Osteoblast (primary cell): ENCODE measurements at regions not wholly inside any gene's neighbourhood (a gene's known extent, or its start where the extent isn't known, plus 50 kb on each side); places are given as distances from the start of the nearest gene placed in this dataset.
A peak's percentile ranks its signal among the peaks of the same experiment; 100 is the strongest.

Experiments used
- DNase-seq: peaks from one replicate; pipeline ENCODE4 v3.0.0; 2011; ENCODE audit warnings: low spot score, mixed read lengths; ENCODE audit not compliant: insufficient read length; ENCODE audit errors: missing footprints
- H2AFZ ChIP-seq: 2 replicates; pipeline ENCODE4 v1.6.0; 2011; ENCODE audit warnings: mild to moderate bottlenecking, low read length
- H3K27ac ChIP-seq: 2 replicates; pipeline ENCODE4 v1.5.1; 2011; ENCODE audit warnings: mild to moderate bottlenecking, low read depth, low read length, moderate library complexity
- H3K27me3 ChIP-seq: 2 replicates; pipeline ENCODE4 v1.6.0; 2012; ENCODE audit warnings: mild to moderate bottlenecking, control low read depth, inconsistent platforms, low read length, moderate library complexity; ENCODE audit not compliant: insufficient read depth
- H3K36me3 ChIP-seq: 2 replicates; pipeline ENCODE4 v1.5.1; 2011; ENCODE audit warnings: mild to moderate bottlenecking, low read length, control low read depth, moderate library complexity; ENCODE audit not compliant: insufficient read depth
- H3K4me1 ChIP-seq: 2 replicates; pipeline ENCODE4 v1.5.1; 2011; ENCODE audit warnings: mild to moderate bottlenecking, low read length, control low read depth, moderate library complexity; ENCODE audit not compliant: insufficient read depth
- H3K4me2 ChIP-seq: 2 replicates; pipeline ENCODE4 v1.6.0; 2011; ENCODE audit warnings: mild to moderate bottlenecking, low read length; ENCODE audit not compliant: insufficient read depth
- H3K4me3 ChIP-seq: fragments of 200-600 bp; sonication (generic); 3 replicates; pipeline ENCODE4 v1.5.1; 2012; ENCODE audit warnings: mild to moderate bottlenecking, low read length, inconsistent platforms; ENCODE audit not compliant: insufficient read depth
- H3K79me2 ChIP-seq: 2 replicates; pipeline ENCODE4 v1.6.0; 2012; ENCODE audit warnings: mild to moderate bottlenecking, low read length, control low read depth, inconsistent platforms; ENCODE audit not compliant: insufficient read depth
- H3K9me3 ChIP-seq: 2 replicates; pipeline ENCODE4 v1.5.1; 2011; ENCODE audit warnings: low read depth, low read length, control low read depth
- H4K20me1 ChIP-seq: 2 replicates; pipeline ENCODE4 v1.6.0; 2012; ENCODE audit warnings: mild to moderate bottlenecking, low read length, control low read depth; ENCODE audit not compliant: insufficient read depth
- TF ChIP-seq, protein P1 (sequence below): IDR thresholded peaks from 2 replicates; pipeline ENCODE4 v1.5.1; 2011; ENCODE audit warnings: mild to moderate bottlenecking, low read depth, low read length, moderate library complexity; ENCODE audit errors: extremely low read depth

GRCh38 chr17:62870552-62870971 is 62.4 kb upstream of the MARCHF10 start:
- no peaks in the 10 kb centered on the region for H3K79me2 ChIP-seq
- peak overlapping the region; percentile 21 for H3K4me2 ChIP-seq
- TF ChIP-seq, protein P1, sequence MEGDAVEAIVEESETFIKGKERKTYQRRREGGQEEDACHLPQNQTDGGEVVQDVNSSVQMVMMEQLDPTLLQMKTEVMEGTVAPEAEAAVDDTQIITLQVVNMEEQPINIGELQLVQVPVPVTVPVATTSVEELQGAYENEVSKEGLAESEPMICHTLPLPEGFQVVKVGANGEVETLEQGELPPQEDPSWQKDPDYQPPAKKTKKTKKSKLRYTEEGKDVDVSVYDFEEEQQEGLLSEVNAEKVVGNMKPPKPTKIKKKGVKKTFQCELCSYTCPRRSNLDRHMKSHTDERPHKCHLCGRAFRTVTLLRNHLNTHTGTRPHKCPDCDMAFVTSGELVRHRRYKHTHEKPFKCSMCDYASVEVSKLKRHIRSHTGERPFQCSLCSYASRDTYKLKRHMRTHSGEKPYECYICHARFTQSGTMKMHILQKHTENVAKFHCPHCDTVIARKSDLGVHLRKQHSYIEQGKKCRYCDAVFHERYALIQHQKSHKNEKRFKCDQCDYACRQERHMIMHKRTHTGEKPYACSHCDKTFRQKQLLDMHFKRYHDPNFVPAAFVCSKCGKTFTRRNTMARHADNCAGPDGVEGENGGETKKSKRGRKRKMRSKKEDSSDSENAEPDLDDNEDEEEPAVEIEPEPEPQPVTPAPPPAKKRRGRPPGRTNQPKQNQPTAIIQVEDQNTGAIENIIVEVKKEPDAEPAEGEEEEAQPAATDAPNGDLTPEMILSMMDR, result no peak
- no peak overlapping the region for H2AFZ ChIP-seq
- no peaks in the 10 kb centered on the region for H3K27me3 ChIP-seq
- no peaks in the 10 kb centered on the region for H3K36me3 ChIP-seq
- peaks cover 4% of the 10 kb centered on the region for H3K4me1 ChIP-seq
- H3K9me3 ChIP-seq, result no peaks in the 10 kb centered on the region
- no peak for DNase-seq
- H4K20me1 ChIP-seq, result no peaks in the 10 kb centered on the region
- H3K4me3 ChIP-seq, result no peak overlapping the region
- H3K27ac ChIP-seq, result no peak overlapping the region

DNA sequence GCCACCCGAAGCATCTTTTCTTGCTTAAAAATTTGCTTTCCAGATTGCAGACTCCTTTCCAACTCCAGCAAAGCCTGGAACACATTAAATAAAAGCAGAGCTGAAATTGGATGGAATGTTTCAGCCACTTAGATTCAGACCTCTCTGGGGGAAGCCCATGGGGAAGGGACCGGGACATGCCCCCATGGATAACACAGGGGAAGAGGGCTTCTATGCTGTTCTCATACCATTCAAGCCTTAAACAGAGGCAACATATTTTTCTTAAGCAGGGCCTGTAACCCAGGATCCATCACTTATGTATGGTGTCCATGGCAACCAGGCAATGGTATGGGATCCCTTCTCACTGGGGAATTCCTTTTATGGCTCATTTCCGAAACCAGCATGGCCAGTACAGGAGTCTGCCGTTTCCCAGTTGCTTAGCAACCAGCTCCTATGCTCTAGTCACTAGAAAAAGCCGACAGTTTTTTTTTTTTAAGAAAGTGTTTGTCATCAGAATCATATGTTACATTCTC is 62.0 kb upstream of the MARCHF10 start:
- Histone ChIP-seq H3K27me3 (no peaks in the 10 kb centered on the region), H4K20me1 (no peaks in the 10 kb centered on the region), H3K36me3 (no peaks in the 10 kb centered on the region), H3K4me2 (peak overlapping the region; percentile 21), H3K9me3 (no peaks in the 10 kb centered on the region), H3K27ac (no peak overlapping the region), H3K4me3 (no peak overlapping the region), H2AFZ (no peak overlapping the region), H3K4me1 (peaks cover 3% of the 10 kb centered on the region), H3K79me2 (no peaks in the 10 kb centered on the region)
- TF ChIP-seq, protein P1, result no peak
- peak; percentile 90 for DNase-seq

- DNase-seq, result no peak
- H3K79me2 ChIP-seq, result no peaks in the 10 kb centered on the region
- H3K27ac ChIP-seq, result no peak overlapping the region
- H3K4me3 ChIP-seq, result no peak overlapping the region
- H2AFZ ChIP-seq, result no peak overlapping the region
- TF ChIP-seq, protein P1, result no peak
- no peaks in the 10 kb centered on the region for H3K27me3 ChIP-seq
- no peaks in the 10 kb centered on the region for H3K9me3 ChIP-seq
- no peaks in the 10 kb centered on the region for H3K36me3 ChIP-seq
- no peak overlapping the region for H3K4me2 ChIP-seq
- peaks cover 3% of the 10 kb centered on the region for H3K4me1 ChIP-seq
- no peaks in the 10 kb centered on the region for H4K20me1 ChIP-seq
Observed at GRCh38 chr17:62868723-62869122, 60.6 kb upstream of the MARCHF10 start.

- Histone ChIP-seq H3K4me1 (peaks cover 3% of the 10 kb centered on the region), H3K36me3 (no peaks in the 10 kb centered on the region), H2AFZ (no peak overlapping the region), H3K27ac (no peak overlapping the region), H3K4me2 (no peak overlapping the region), H3K4me3 (no peak overlapping the region), H4K20me1 (no peaks in the 10 kb centered on the region), H3K9me3 (no peaks in the 10 kb centered on the region), H3K27me3 (no peaks in the 10 kb centered on the region), H3K79me2 (no peaks in the 10 kb centered on the region)
- TF ChIP-seq, protein P1, result no peak
- DNase-seq, result no peak
Observed at GRCh38 chr17:62868008-62868407, 59.9 kb upstream of the MARCHF10 start.
